SK-N-SH (cell line): ENCODE measurements at regions not wholly inside any gene's neighbourhood (a gene's known extent, or its start where the extent isn't known, plus 50 kb on each side); places are given as distances from the start of the nearest gene placed in this dataset.

Experiments
- CTCF ChIA-PET: fragments of 300-600, 350-600 bp; formaldehyde crosslinking; extraction: SDS; loops from one replicate; lab custom pipeline; 2021; lab: Yijun Ruan, JAX
- POLR2A ChIA-PET: fragments of 350-600 bp; sonication (Branson Sonifier 250); formaldehyde crosslinking; extraction: SDS; loops from one replicate; lab custom pipeline; 2020; ENCODE audit warnings: antibody characterized with exemption, inconsistent platforms; lab: Yijun Ruan, JAX
- DNase-seq: peaks from one replicate; pipeline ENCODE4 v3.0.0; 2012
- H2AFZ ChIP-seq: fragments of 200-600 bp; sonication (generic); 2 replicates; pipeline ENCODE4 v1.8.1; 2016; ENCODE audit warnings: antibody characterized with exemption, mild to moderate bottlenecking, low read depth
- H3F3A ChIP-seq: fragments of 200-600 bp; sonication (generic); replicated peaks from 2 replicates; pipeline ENCODE3; 2016; ENCODE audit warnings: antibody characterized with exemption, mild to moderate bottlenecking; ENCODE audit not compliant: insufficient read depth
- H3K27ac ChIP-seq, 2 experiments: fragments of 200-500 bp in 1 of 2; fragments of 200-600 bp in 1 of 2; sonication (Bioruptor generic) in 1 of 2; sonication (generic), shearing (Covaris generic) in 1 of 2; 2 replicates each; pipeline versions ENCODE4 v1.5.1 to v1.6.1; 2014 to 2016; ENCODE audit warnings: low read depth in 2 of 2, inconsistent platforms in 1 of 2, low read length in 1 of 2, mild to moderate bottlenecking in 1 of 2, mixed read lengths in 1 of 2
- H3K27me3 ChIP-seq: fragments of 200-600 bp; sonication (generic), shearing (Covaris generic); 2 replicates; pipeline ENCODE4 v1.6.1; 2016; ENCODE audit warnings: mixed run types; ENCODE audit not compliant: insufficient read depth
- H3K36me3 ChIP-seq, 2 experiments: fragments of 200-500 bp in 1 of 2; fragments of 200-600 bp in 1 of 2; sonication (Bioruptor generic) in 1 of 2; sonication (generic) in 1 of 2; replicated peaks in 1 of 2; 2 replicates each; pipeline versions ENCODE3 to v1.5.1; 2014 to 2016; ENCODE audit warnings: low read length in 1 of 2, mild to moderate bottlenecking in 1 of 2; ENCODE audit not compliant: insufficient read depth in 2 of 2, control insufficient read depth in 1 of 2
- H3K4me1 ChIP-seq, 2 experiments: fragments of 200-500 bp in 1 of 2; fragments of 200-600 bp in 1 of 2; sonication (Bioruptor generic) in 1 of 2; sonication (generic), shearing (Covaris generic) in 1 of 2; 2 replicates each; pipeline versions ENCODE4 v1.5.1 to v1.6.1; 2014 to 2016; ENCODE audit warnings: low read depth in 1 of 2, low read length in 1 of 2, mixed run types in 1 of 2; ENCODE audit not compliant: insufficient read depth in 2 of 2, control insufficient read depth in 1 of 2
- H3K4me2 ChIP-seq: fragments of 200-600 bp; sonication (generic), shearing (Covaris generic); 2 replicates; pipeline ENCODE4 v1.6.1; 2017; ENCODE audit warnings: mixed run types
- H3K4me3 ChIP-seq, 2 experiments: fragments of 200-500 bp in 1 of 2; fragments of 200-600 bp in 1 of 2; sonication (Bioruptor generic) in 1 of 2; sonication (generic), shearing (Covaris generic) in 1 of 2; 2 replicates each; pipeline versions ENCODE4 v1.5.1 to v1.8.1; 2014 to 2016; ENCODE audit warnings: low read depth in 2 of 2, inconsistent platforms in 1 of 2, low read length in 1 of 2, mild to moderate bottlenecking in 1 of 2, mixed read lengths in 1 of 2, moderate library complexity in 1 of 2
- H3K79me2 ChIP-seq: fragments of 200-600 bp; sonication (generic); 2 replicates; pipeline ENCODE4 v1.8.1; 2017; ENCODE audit warnings: mild to moderate bottlenecking; ENCODE audit not compliant: insufficient read depth
- H3K9ac ChIP-seq: fragments of 200-600 bp; sonication (generic); 2 replicates; pipeline ENCODE4 v1.6.1; 2017; ENCODE audit warnings: mixed run types
- H3K9me2 ChIP-seq: fragments of 200-600 bp; sonication (generic); 2 replicates; pipeline ENCODE4 v1.6.1; 2017; ENCODE audit warnings: mixed run types
- H3K9me3 ChIP-seq: fragments of 200-600 bp; sonication (generic); 2 replicates; pipeline ENCODE4 v1.6.1; 2017; ENCODE audit warnings: mixed run types, mild to moderate bottlenecking, moderate library complexity
- H4K20me1 ChIP-seq: fragments of 200-600 bp; sonication (generic); 2 replicates; pipeline ENCODE4 v1.6.1; 2017; ENCODE audit warnings: mild to moderate bottlenecking, mixed run types; ENCODE audit not compliant: insufficient read depth
- CHD2 ChIP-seq: fragments of 150-350 bp; IDR thresholded peaks from 2 replicates; pipeline ENCODE4 v1.6.1; 2018; ENCODE audit warnings: low read length; ENCODE audit not compliant: partially characterized antibody
- EP300 ChIP-seq, 2 experiments: IDR thresholded peaks; 2 replicates each; pipeline versions ENCODE4 v1.4.0 to v1.6.1; 2012; ENCODE audit warnings: borderline replicate concordance in 1 of 2, low read depth in 1 of 2, low read length in 1 of 2
- EZH2phosphoT487 ChIP-seq: fragments of 200-600 bp; sonication (generic); IDR thresholded peaks from 2 replicates; pipeline ENCODE4 v1.6.1; 2017; ENCODE audit warnings: low read depth, mixed run types, mild to moderate bottlenecking, antibody characterized with exemption, moderate library complexity, borderline replicate concordance
- FOXJ3 ChIP-seq: sonication (generic); formaldehyde crosslinking; IDR thresholded peaks from 2 replicates; pipeline ENCODE4 v1.5.1; 2020; ENCODE audit warnings: mild to moderate bottlenecking, missing genetic modification reagents
- FOXM1 ChIP-seq: IDR thresholded peaks from 2 replicates; pipeline ENCODE4 v1.4.0; 2012; ENCODE audit warnings: low read depth, mild to moderate bottlenecking
- GABPA ChIP-seq: IDR thresholded peaks from 2 replicates; pipeline ENCODE4 v1.4.0; 2012; ENCODE audit warnings: low read depth, mild to moderate bottlenecking
- GATA2 ChIP-seq: sonication (generic); formaldehyde crosslinking; IDR thresholded peaks from 2 replicates; pipeline ENCODE4 v1.5.0; 2020; ENCODE audit warnings: mild to moderate bottlenecking, missing genetic modification reagents
- JUND ChIP-seq: IDR thresholded peaks from 2 replicates; pipeline ENCODE4 v1.4.0; 2012
- MEF2A ChIP-seq: IDR thresholded peaks from 2 replicates; pipeline ENCODE4 v1.4.0; 2012; ENCODE audit warnings: low read depth, borderline replicate concordance
- MXI1 ChIP-seq: IDR thresholded peaks from 2 replicates; pipeline ENCODE4 v1.6.1; 2012; ENCODE audit warnings: mild to moderate bottlenecking, low read depth, low read length, improper control_type of control experiment
- NFIC ChIP-seq: IDR thresholded peaks from 2 replicates; pipeline ENCODE4 v1.4.0; 2012; ENCODE audit warnings: borderline replicate concordance
- NRF1 ChIP-seq: IDR thresholded peaks from 2 replicates; pipeline ENCODE4 v1.6.1; 2012; ENCODE audit warnings: low read depth, mild to moderate bottlenecking, low read length
- POLR2AphosphoS5 ChIP-seq: IDR thresholded peaks from 2 replicates; pipeline ENCODE4 v1.6.1; 2012; ENCODE audit warnings: low read depth, low read length
- RAD21 ChIP-seq: IDR thresholded peaks from 2 replicates; pipeline ENCODE4 v1.6.1; 2012; ENCODE audit warnings: mild to moderate bottlenecking, low read length
- RCOR1 ChIP-seq: fragments of 150-350 bp; IDR thresholded peaks from 2 replicates; pipeline ENCODE4 v1.6.1; 2017; ENCODE audit warnings: antibody characterized with exemption, low read length
- RXRA ChIP-seq: IDR thresholded peaks from 2 replicates; pipeline ENCODE4 v1.4.0; 2012; ENCODE audit warnings: low read depth, mild to moderate bottlenecking, borderline replicate concordance
- SMC3 ChIP-seq: IDR thresholded peaks from 2 replicates; pipeline ENCODE4 v1.6.1; 2012; ENCODE audit warnings: low read depth, low read length, improper control_type of control experiment
- TAF1 ChIP-seq: IDR thresholded peaks from 2 replicates; pipeline ENCODE4 v1.6.1; 2012; ENCODE audit warnings: low read depth, mild to moderate bottlenecking, low read length, moderate library complexity, borderline replicate concordance
- YY1 ChIP-seq: IDR thresholded peaks from 2 replicates; pipeline ENCODE4 v1.4.0; 2012; ENCODE audit warnings: low read depth, mild to moderate bottlenecking
- WGBS: methylation state at CpG from one replicate; pipeline ENCODE4 v1.1.6; 2017; ENCODE audit warnings: low lambda C conversion rate; 5-methylcytosine and 5-hydroxymethylcytosine counted together
- TF ChIP-seq, protein P1 (sequence below): fragments of 200-600 bp; sonication (generic); IDR thresholded peaks from 2 replicates; pipeline ENCODE4 v1.6.1; 2017; ENCODE audit warnings: antibody characterized with exemption, mild to moderate bottlenecking, moderate library complexity
- TF ChIP-seq, protein P2 (sequence below): IDR thresholded peaks from 2 replicates; pipeline ENCODE4 v1.4.0; 2012; ENCODE audit warnings: low read depth, borderline replicate concordance

DNA sequence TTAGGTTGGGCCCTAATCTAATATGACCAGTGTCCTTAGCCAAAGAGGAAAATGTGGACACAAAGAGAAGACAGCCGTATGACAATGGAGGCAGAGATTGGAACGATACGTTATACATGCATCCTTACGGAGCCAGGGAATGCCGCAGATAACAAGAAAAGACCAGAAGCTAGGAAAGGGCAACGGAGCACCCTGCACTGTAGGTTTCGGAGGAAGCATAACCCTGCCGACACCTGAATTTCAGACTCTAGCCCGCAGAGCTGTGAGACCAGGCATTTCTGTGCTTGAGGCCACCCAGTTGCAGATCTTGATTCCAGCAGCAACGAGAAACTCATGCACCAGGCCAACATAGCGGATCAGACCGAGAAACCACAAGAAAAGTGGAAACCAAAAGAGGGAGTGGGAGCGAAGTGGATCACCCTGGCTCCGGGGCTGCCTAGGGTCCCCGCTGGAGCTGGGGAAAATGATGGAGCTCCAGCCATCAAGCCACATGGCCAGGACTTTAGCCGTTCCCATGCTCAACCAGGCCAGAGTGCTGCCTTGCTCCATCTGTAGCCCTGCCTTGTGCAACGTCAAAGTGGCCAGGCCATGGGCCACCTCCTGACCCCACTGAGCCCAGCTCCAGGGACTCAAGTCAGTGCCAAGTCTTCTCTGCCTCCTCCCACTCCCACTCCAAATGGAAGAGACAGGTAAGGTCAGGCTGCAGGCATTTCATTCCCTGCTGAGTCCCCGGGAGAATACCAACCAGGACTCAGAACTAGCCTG, 51.7 kb upstream of the RPL38 start:
- Histone ChIP-seq H3F3A (no peaks in the 10 kb centered on the region), H3K36me3 (no peaks in the 10 kb centered on the region), H3K27me3 (no peaks in the 10 kb centered on the region), H3K27ac (peak overlapping the region in 1 of 2 experiments; percentile 96; a peak in 2 of 4 replicates), H3K9me2 (no peaks in the 10 kb centered on the region), H3K4me3 (no peak overlapping the region), H3K9me3 (no peaks in the 10 kb centered on the region), H3K9ac (no peak overlapping the region), H3K4me2 (no peak overlapping the region), H4K20me1 (no peaks in the 10 kb centered on the region), H3K79me2 (no peaks in the 10 kb centered on the region), H3K4me1 (peaks cover 0 to 48% of the 10 kb centered on the region in 2 experiments; a peak in 2 of 4 replicates), H2AFZ (no peak overlapping the region)
- ChIA-PET POLR2A (no interaction called here), CTCF (interaction anchor here (0.8 to 3.8 kb wide), 5 partner anchors 20 to 62 kb away, joined by 3 to 20 read pairs (median 10); no protein-coding TSS in a partner anchor)
- WGBS, result 53% methylated on average over 18 of the region's 18 CpGs
- no peak for TF ChIP-seq RXRA
- no peak for DNase-seq

DNA sequence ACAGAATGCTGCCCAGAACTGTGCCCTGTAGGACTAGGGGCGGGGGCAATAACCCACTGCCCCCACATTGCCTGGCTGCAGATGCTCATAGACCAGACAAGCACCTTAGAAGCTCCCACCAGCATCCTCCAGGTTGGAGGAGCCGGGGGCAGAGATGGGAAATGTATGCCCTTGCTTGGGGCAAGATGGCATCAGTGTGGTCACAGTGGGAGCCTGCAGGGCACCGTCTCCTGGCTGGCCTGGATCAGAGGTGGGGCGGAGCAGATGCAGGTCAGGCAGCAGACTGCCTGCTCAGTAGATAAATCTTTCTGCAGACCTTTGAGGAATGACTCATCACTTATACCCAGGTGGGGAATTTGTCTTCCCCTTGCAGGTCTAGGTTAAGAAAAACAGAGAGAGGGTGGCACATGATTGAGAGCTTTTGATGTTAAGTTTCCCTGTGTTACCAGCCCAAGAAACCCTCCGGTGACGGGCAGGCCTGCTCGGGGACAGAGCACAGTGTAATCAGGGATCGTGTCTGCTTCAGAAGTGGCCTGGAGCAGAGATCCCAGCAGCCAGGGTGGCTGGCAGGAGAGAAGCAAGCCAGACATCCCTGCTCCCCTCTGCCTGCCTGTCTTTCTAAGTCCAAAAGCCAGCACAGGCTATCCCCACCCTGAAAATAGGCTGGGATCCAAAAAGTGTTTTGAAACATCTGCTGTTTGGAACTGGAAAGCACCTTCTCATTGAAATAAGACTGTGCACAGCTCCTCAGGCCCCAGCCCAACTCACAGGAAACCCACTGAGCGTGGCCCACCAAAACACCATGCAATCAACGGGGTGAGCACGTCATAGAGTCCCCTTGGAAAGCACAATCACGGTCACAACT, 50.7 kb upstream of the RPL38 start:
- ChIA-PET POLR2A (interaction anchor here (1.0 kb wide), 1 partner anchor 23 kb away, joined by 3 read pairs; no protein-coding TSS in a partner anchor), CTCF (interaction anchor here (0.6 to 3.8 kb wide), 15 partner anchors 8 to 724 kb away, joined by 3 to 20 read pairs (median 4); partner anchors contain the start of gene RPL38)
- H3K9me3 ChIP-seq, result no peaks in the 10 kb centered on the region
- peak; percentile 91 for DNase-seq
- H3K9me2 ChIP-seq, result no peaks in the 10 kb centered on the region
- no peak overlapping the region for H2AFZ ChIP-seq
- TF ChIP-seq NFIC, result no peak
- TF ChIP-seq RAD21, result peak; percentile 38
- no peak for TF ChIP-seq EZH2phosphoT487
- TF ChIP-seq FOXM1, result no peak
- peak; percentile 78; the same call in 1 of the 2 replicates for TF ChIP-seq MXI1
- TF ChIP-seq CHD2, result peak; percentile 57
- TF ChIP-seq FOXJ3 (CRISPR knock-in tag), result peak; percentile 68
- TF ChIP-seq POLR2AphosphoS5, result no peak
- no peak for TF ChIP-seq TAF1
- TF ChIP-seq YY1, result no peak
- TF ChIP-seq NRF1, result no peak
- no peak for TF ChIP-seq GABPA
- TF ChIP-seq, protein P1, sequence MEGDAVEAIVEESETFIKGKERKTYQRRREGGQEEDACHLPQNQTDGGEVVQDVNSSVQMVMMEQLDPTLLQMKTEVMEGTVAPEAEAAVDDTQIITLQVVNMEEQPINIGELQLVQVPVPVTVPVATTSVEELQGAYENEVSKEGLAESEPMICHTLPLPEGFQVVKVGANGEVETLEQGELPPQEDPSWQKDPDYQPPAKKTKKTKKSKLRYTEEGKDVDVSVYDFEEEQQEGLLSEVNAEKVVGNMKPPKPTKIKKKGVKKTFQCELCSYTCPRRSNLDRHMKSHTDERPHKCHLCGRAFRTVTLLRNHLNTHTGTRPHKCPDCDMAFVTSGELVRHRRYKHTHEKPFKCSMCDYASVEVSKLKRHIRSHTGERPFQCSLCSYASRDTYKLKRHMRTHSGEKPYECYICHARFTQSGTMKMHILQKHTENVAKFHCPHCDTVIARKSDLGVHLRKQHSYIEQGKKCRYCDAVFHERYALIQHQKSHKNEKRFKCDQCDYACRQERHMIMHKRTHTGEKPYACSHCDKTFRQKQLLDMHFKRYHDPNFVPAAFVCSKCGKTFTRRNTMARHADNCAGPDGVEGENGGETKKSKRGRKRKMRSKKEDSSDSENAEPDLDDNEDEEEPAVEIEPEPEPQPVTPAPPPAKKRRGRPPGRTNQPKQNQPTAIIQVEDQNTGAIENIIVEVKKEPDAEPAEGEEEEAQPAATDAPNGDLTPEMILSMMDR, result no peak
- no peak for TF ChIP-seq MEF2A
- TF ChIP-seq RCOR1, result peak; percentile 81
- TF ChIP-seq EP300 (IDR thresholded peaks at IDR 0.05; ENCODE audit: borderline replicate concordance in 1 of 2, low read depth in 1 of 2, low read length in 1 of 2), result peak in 1 of 2 experiments; percentile 90; a peak in 2 of 4 replicates
- TF ChIP-seq, protein P2, sequence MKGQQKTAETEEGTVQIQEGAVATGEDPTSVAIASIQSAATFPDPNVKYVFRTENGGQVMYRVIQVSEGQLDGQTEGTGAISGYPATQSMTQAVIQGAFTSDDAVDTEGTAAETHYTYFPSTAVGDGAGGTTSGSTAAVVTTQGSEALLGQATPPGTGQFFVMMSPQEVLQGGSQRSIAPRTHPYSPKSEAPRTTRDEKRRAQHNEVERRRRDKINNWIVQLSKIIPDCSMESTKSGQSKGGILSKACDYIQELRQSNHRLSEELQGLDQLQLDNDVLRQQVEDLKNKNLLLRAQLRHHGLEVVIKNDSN, result no peak
- no peak for TF ChIP-seq JUND
- no peak for TF ChIP-seq SMC3
- peak; percentile 86 for TF ChIP-seq GATA2 (CRISPR knock-in tag)
- H3K4me2 ChIP-seq, result no peak overlapping the region
- peak overlapping the region in 1 of 2 experiments; percentile 96; a peak in 2 of 4 replicates for H3K27ac ChIP-seq
- 20% methylated on average over 12 of the region's 12 CpGs for WGBS
- no peak overlapping the region for H3K9ac ChIP-seq
- no peak overlapping the region for H3K4me3 ChIP-seq
- no peaks in the 10 kb centered on the region for H3K79me2 ChIP-seq
- H3F3A ChIP-seq, result no peaks in the 10 kb centered on the region
- peaks cover 0 to 37% of the 10 kb centered on the region in 2 experiments; a peak in 2 of 4 replicates for H3K4me1 ChIP-seq
- H4K20me1 ChIP-seq, result no peaks in the 10 kb centered on the region
- no peaks in the 10 kb centered on the region for H3K36me3 ChIP-seq
- H3K27me3 ChIP-seq, result no peaks in the 10 kb centered on the region
